Suprapubic skin (tissue), 4 donors: ENCODE measurements at regions not wholly inside any gene's neighbourhood (a gene's known extent, or its start where the extent isn't known, plus 50 kb on each side); places are given as distances from the start of the nearest gene placed in this dataset.

Experiments
- DNase-seq, 2 donors: peaks; one replicate each; pipeline ENCODE4 v3.0.0-alpha.2; 2019; ENCODE audit warnings: low spot score in 2 of 2
- H3K27ac ChIP-seq: fragments of 200-600 bp; sonication (generic); one replicate; pipeline ENCODE4 v1.5.1; 2019
- H3K27me3 ChIP-seq: fragments of 200-600 bp; sonication (generic); one replicate; pipeline ENCODE4 v1.5.1; 2019
- H3K36me3 ChIP-seq: fragments of 200-600 bp; sonication (generic); one replicate; pipeline ENCODE4 v1.5.1; 2019
- H3K4me1 ChIP-seq: fragments of 200-600 bp; sonication (generic); one replicate; pipeline ENCODE4 v1.5.1; 2019
- H3K4me3 ChIP-seq: fragments of 200-600 bp; sonication (generic); one replicate; pipeline ENCODE4 v1.5.1; 2019; ENCODE audit warnings: mild to moderate bottlenecking
- H3K9me3 ChIP-seq: fragments of 200-600 bp; sonication (generic); one replicate; pipeline ENCODE4 v1.5.1; 2019
- EP300 ChIP-seq: sonication (generic); formaldehyde crosslinking; IDR thresholded peaks from one replicate; pipeline ENCODE4 v1.6.1; 2017; ENCODE audit warnings: antibody characterized with exemption
- POLR2A ChIP-seq, 2 donors: fragments of 450-650 bp; IDR thresholded peaks; one replicate each; pipeline ENCODE4 v1.6.1; 2017; ENCODE audit warnings: antibody characterized with exemption in 2 of 2, mild to moderate bottlenecking in 2 of 2, moderate library complexity in 2 of 2
- POLR2AphosphoS5 ChIP-seq, 3 donors: sonication (generic); formaldehyde crosslinking; IDR thresholded peaks; one replicate each; pipeline ENCODE4 v1.6.1; 2017; ENCODE audit warnings: antibody characterized with exemption in 3 of 3
- WGBS: methylation state at CpG from one replicate; pipeline ENCODE4 v1.1.5; 2018; 5-methylcytosine and 5-hydroxymethylcytosine counted together
- TF ChIP-seq, protein P1 (sequence below), 2 donors: fragments of 200-600 bp in 1 of 2; fragments of 450-650 bp in 1 of 2; sonication (generic) in 1 of 2; IDR thresholded peaks; one replicate each; pipeline ENCODE4 v1.5.1; 2016 to 2019; ENCODE audit warnings: antibody characterized with exemption in 2 of 2, mild to moderate bottlenecking in 1 of 2, moderate library complexity in 1 of 2

DNA sequence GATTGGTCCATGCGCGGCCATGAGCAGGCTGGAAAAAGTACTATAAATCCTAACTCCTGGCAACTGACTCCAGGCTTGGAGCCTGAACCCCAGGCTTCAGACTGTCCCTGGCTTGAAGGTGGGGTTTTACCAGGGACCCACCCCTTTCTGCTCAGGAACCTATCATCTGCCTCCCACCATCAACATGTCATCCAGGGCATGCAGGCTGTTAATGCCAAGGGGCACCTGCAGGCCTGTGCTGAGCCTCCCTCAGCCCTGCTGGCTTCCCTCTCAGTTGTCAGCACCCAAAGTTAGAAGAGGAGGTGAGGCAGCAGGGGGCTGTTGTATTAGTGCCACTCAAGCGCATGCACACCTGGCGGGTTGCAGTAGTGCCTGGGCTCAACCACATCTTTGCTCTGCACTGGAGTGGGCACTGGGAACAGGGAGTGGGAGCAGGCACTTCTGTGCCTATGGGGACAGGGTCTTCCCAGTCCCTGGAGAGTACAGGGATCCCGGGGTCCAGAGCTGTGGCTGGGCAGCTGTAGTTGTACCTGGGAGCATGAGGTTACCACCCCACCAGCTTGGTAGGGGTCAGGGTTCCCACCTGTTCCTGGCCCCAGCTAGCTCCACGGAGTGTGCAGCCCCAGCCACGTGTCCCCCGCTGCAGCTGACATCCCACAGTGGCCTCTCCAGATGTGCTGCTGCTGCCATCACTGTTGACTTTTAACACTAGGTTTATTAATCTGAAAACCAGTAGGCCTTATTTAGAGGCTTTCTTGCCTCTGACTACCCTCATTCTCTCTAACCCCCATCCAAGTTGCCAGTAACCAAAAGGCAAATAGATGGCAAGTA is 306.2 kb upstream of the RIOK2 start:
- DNase-seq, result no peak
- H3K9me3 ChIP-seq, result no peaks in the 10 kb centered on the region
- no peak for TF ChIP-seq POLR2A (IDR thresholded peaks at IDR 0.05)
- no peak for TF ChIP-seq EP300
- no peak for TF ChIP-seq POLR2AphosphoS5 (IDR thresholded peaks at IDR 0.05)
- TF ChIP-seq, protein P1, sequence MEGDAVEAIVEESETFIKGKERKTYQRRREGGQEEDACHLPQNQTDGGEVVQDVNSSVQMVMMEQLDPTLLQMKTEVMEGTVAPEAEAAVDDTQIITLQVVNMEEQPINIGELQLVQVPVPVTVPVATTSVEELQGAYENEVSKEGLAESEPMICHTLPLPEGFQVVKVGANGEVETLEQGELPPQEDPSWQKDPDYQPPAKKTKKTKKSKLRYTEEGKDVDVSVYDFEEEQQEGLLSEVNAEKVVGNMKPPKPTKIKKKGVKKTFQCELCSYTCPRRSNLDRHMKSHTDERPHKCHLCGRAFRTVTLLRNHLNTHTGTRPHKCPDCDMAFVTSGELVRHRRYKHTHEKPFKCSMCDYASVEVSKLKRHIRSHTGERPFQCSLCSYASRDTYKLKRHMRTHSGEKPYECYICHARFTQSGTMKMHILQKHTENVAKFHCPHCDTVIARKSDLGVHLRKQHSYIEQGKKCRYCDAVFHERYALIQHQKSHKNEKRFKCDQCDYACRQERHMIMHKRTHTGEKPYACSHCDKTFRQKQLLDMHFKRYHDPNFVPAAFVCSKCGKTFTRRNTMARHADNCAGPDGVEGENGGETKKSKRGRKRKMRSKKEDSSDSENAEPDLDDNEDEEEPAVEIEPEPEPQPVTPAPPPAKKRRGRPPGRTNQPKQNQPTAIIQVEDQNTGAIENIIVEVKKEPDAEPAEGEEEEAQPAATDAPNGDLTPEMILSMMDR (IDR thresholded peaks at IDR 0.05), result no peak
- no peak overlapping the region for H3K27ac ChIP-seq
- no peaks in the 10 kb centered on the region for H3K4me1 ChIP-seq
- no peaks in the 10 kb centered on the region for H3K27me3 ChIP-seq
- no peak overlapping the region for H3K4me3 ChIP-seq
- H3K36me3 ChIP-seq, result no peaks in the 10 kb centered on the region
- 84% methylated on average over 5 of the region's 8 CpGs for WGBS

DNA sequence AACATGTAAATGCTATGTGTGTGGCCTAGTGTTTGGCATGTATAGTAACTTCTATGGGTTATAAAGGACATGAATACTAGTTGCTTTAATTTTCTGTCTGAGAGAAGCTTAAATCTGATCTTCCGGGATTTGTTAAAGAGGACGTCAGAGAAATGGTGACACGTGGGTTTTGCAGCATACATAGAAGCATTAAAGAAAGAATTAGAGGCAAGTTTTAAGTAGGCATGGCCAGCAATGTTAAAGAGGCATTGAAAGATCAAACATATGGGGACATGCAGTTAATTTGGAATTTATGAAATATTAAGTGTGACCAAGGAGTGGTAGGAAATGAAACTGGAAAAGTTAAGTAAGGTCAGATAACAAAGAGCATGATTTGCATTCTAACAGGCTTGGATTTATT is 311.4 kb upstream of the RIOK2 start:
- no peaks in the 10 kb centered on the region for H3K36me3 ChIP-seq
- no peaks in the 10 kb centered on the region for H3K27me3 ChIP-seq
- TF ChIP-seq POLR2AphosphoS5 (IDR thresholded peaks at IDR 0.05), result no peak
- TF ChIP-seq EP300, result no peak
- TF ChIP-seq, protein P1 (IDR thresholded peaks at IDR 0.05), result no peak
- no peak for TF ChIP-seq POLR2A (IDR thresholded peaks at IDR 0.05)
- DNase-seq, result no peak
- H3K4me3 ChIP-seq, result no peak overlapping the region
- no peaks in the 10 kb centered on the region for H3K4me1 ChIP-seq
- no peaks in the 10 kb centered on the region for H3K9me3 ChIP-seq
- no peak overlapping the region for H3K27ac ChIP-seq
- WGBS, result 73% methylated on average over 3 of the region's 3 CpGs

DNA sequence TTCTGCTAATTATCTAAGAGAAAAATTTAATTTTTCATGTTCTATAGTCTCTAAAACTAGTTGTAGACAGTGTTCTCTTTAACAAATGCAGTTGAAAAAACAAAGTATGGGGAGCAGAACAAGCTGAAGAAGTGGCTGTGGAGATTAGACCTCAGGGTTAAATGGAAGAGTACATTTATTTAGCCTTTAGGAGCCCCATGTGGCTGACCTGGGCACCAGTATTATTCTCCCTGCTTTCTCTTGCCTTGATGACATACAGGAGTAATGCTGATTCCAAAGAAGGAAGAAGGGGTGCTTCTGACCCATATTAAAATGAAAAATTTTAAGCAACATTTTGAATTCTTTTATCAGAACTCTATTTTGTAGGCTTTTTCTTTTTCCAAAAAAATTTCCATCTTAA is 312.3 kb upstream of the RIOK2 start:
- no peak overlapping the region for H3K4me3 ChIP-seq
- no peaks in the 10 kb centered on the region for H3K36me3 ChIP-seq
- H3K4me1 ChIP-seq, result no peaks in the 10 kb centered on the region
- no peak for TF ChIP-seq POLR2AphosphoS5 (IDR thresholded peaks at IDR 0.05)
- no peak for TF ChIP-seq POLR2A (IDR thresholded peaks at IDR 0.05)
- TF ChIP-seq EP300, result no peak
- TF ChIP-seq, protein P1 (IDR thresholded peaks at IDR 0.05), result no peak
- DNase-seq, result no peak
- H3K9me3 ChIP-seq, result no peaks in the 10 kb centered on the region
- H3K27ac ChIP-seq, result no peak overlapping the region
- H3K27me3 ChIP-seq, result no peaks in the 10 kb centered on the region

DNA sequence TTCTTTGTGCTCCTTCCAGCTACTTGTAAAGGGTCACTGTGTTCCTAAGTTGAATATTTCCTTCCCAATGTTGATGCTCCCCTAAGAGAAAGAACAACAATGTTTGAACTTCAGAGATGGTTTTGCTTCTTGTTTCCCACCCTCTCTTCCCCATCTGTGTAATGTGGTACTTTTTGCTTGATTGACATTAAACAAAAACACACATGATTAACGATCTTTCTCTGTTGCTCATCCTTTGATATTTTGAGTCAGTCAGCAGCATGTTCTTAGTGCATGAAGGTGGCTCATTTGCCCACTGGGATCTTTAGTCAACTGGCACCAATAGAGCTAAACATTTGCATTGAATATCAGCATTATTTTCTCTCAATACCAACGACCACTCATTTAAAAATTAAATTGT is 313.0 kb upstream of the RIOK2 start:
- WGBS, result 65% methylated on average over 2 of the region's 2 CpGs
- Histone ChIP-seq H3K9me3 (no peaks in the 10 kb centered on the region), H3K4me3 (no peak overlapping the region)

DNA sequence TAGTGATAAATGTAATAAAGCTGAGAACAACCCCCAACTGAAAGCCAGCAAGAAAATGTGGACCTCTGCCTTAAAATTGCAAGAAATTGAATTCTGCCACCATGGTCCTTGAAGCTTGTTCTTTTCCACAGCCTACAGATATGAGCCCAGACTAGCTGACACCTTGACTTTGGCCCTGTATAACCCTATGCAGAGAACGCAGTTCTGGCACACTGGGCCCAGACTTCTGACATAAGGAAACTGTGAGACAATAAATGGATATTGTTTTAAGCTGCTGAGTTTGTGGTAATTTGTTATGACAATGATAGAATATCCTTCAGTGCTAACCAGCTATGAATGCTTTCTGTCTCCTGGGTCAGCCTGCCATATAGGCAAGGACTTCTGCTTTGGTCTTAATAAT is 315.6 kb upstream of the RIOK2 start:
- Histone ChIP-seq H3K27ac (no peak overlapping the region), H3K4me3 (no peak overlapping the region), H3K9me3 (no peaks in the 10 kb centered on the region), H3K36me3 (no peaks in the 10 kb centered on the region), H3K27me3 (no peaks in the 10 kb centered on the region), H3K4me1 (no peaks in the 10 kb centered on the region)
- no peak for TF ChIP-seq EP300
- TF ChIP-seq POLR2AphosphoS5 (IDR thresholded peaks at IDR 0.05), result no peak
- TF ChIP-seq, protein P1 (IDR thresholded peaks at IDR 0.05), result no peak
- no peak for TF ChIP-seq POLR2A (IDR thresholded peaks at IDR 0.05)
- DNase-seq, result no peak
- WGBS, result 77% methylated on average over 1 of the region's 1 CpG

More for the DNA sequence above, 313.0 kb upstream of the RIOK2 start:
- Histone ChIP-seq H3K27me3 (no peaks in the 10 kb centered on the region), H3K27ac (no peak overlapping the region), H3K4me1 (no peaks in the 10 kb centered on the region), H3K36me3 (no peaks in the 10 kb centered on the region)
- no peak for TF ChIP-seq EP300
- no peak for DNase-seq
